ENCODE measurements at regions not wholly inside any gene's neighbourhood (a gene's known extent, or its start where the extent isn't known, plus 50 kb on each side); places are given as distances from the start of the nearest gene placed in this dataset.
"Not testable (repeated sequence)": the region's sequence is repeated elsewhere in the genome, so short reads cannot be mapped to it uniquely, and the experiment has no call there.

- no peak for DNase-seq (ENCODE audit: low read depth, low spot score)
- in situ Hi-C loops (cut with HindIII; ENCODE audit: low pct_unique_long_range_greater_than_20kb, low sequenced_read_pairs): no loop called here
Measured at GRCh38 chr2:88396209-88396608, 56.3 kb downstream of the FOXI3 start.

GRCh38 chr2:88377641-88377991, 74.9 kb downstream of the FOXI3 start:
- in situ Hi-C loops (cut with HindIII; ENCODE audit: low pct_unique_long_range_greater_than_20kb, low sequenced_read_pairs): no loop called here
- DNase-seq (ENCODE audit: low read depth, low spot score): no peak

GRCh38 chr2:88372042-88372441, 80.5 kb downstream of the FOXI3 start:
- in situ Hi-C loops (cut with HindIII; ENCODE audit: low pct_unique_long_range_greater_than_20kb, low sequenced_read_pairs): no loop called here
- no peak for DNase-seq (ENCODE audit: low read depth, low spot score)

- in situ Hi-C loops (cut with HindIII; ENCODE audit: low pct_unique_long_range_greater_than_20kb, low sequenced_read_pairs): not testable (repeated sequence)
- peak; percentile 72 for DNase-seq (ENCODE audit: low read depth, low spot score)
Measured at GRCh38 chr2:88365408-88365807, 87.1 kb downstream of the FOXI3 start.

GRCh38 chr2:88355486-88355885, 97.0 kb downstream of the FOXI3 start:
- in situ Hi-C loops (cut with HindIII; ENCODE audit: low pct_unique_long_range_greater_than_20kb, low sequenced_read_pairs): no loop called here
- no peak for DNase-seq (ENCODE audit: low read depth, low spot score)

- in situ Hi-C loops (cut with HindIII; ENCODE audit: low pct_unique_long_range_greater_than_20kb, low sequenced_read_pairs): no loop called here
- DNase-seq (ENCODE audit: low read depth, low spot score): no peak
Measured at GRCh38 chr2:88351249-88351601, 101.3 kb downstream of the FOXI3 start.

GRCh38 chr2:88350331-88351248, 101.9 kb downstream of the FOXI3 start:
- peak; percentile 68 for DNase-seq (ENCODE audit: low read depth, low spot score)
- in situ Hi-C loops (cut with HindIII; ENCODE audit: low pct_unique_long_range_greater_than_20kb, low sequenced_read_pairs): no loop called here

- DNase-seq (ENCODE audit: low read depth, low spot score): no peak
- in situ Hi-C loops (cut with HindIII; ENCODE audit: low pct_unique_long_range_greater_than_20kb, low sequenced_read_pairs): no loop called here
Measured at GRCh38 chr2:88345842-88346241, 106.7 kb downstream of the FOXI3 start.

- in situ Hi-C loops (cut with HindIII; ENCODE audit: low pct_unique_long_range_greater_than_20kb, low sequenced_read_pairs): no loop called here
- no peak for DNase-seq (ENCODE audit: low read depth, low spot score)
Measured at GRCh38 chr2:88342749-88343148, 109.7 kb downstream of the FOXI3 start.

GRCh38 chr2:88334418-88334817, 118.1 kb downstream of the FOXI3 start:
- DNase-seq (ENCODE audit: low read depth, low spot score): no peak
- in situ Hi-C loops (cut with HindIII; ENCODE audit: low pct_unique_long_range_greater_than_20kb, low sequenced_read_pairs): no loop called here

GRCh38 chr2:88331239-88331638, 121.3 kb downstream of the FOXI3 start:
- DNase-seq (ENCODE audit: low read depth, low spot score): no peak
- in situ Hi-C loops (cut with HindIII; ENCODE audit: low pct_unique_long_range_greater_than_20kb, low sequenced_read_pairs): no loop called here

GRCh38 chr2:88329815-88330603, 122.5 kb downstream of the FOXI3 start:
- no peak for DNase-seq (ENCODE audit: low read depth, low spot score)
- in situ Hi-C loops (cut with HindIII; ENCODE audit: low pct_unique_long_range_greater_than_20kb, low sequenced_read_pairs): no loop called here

GRCh38 chr2:88321449-88322248, 130.8 kb downstream of the FOXI3 start:
- in situ Hi-C loops (cut with HindIII; ENCODE audit: low pct_unique_long_range_greater_than_20kb, low sequenced_read_pairs): no loop called here
- no peak for DNase-seq (ENCODE audit: low read depth, low spot score)

- in situ Hi-C loops (cut with HindIII; ENCODE audit: low pct_unique_long_range_greater_than_20kb, low sequenced_read_pairs): no loop called here
- no peak for DNase-seq (ENCODE audit: low read depth, low spot score)
Measured at GRCh38 chr2:88320076-88320773, 132.3 kb downstream of the FOXI3 start.

GRCh38 chr2:88318956-88319330, 133.6 kb downstream of the FOXI3 start:
- in situ Hi-C loops (cut with HindIII; ENCODE audit: low pct_unique_long_range_greater_than_20kb, low sequenced_read_pairs): no loop called here
- DNase-seq (ENCODE audit: low read depth, low spot score): no peak

- DNase-seq (ENCODE audit: low read depth, low spot score): no peak
- in situ Hi-C loops (cut with HindIII; ENCODE audit: low pct_unique_long_range_greater_than_20kb, low sequenced_read_pairs): no loop called here
Measured at GRCh38 chr2:88318071-88318955, 134.2 kb downstream of the FOXI3 start.

GRCh38 chr2:88310787-88311186, 140.6 kb downstream of the THNSL2 start:
- in situ Hi-C loops (cut with HindIII; ENCODE audit: low pct_unique_long_range_greater_than_20kb, low sequenced_read_pairs): no loop called here
- no peak for DNase-seq (ENCODE audit: low read depth, low spot score)
